B cell (primary cell): ENCODE measurements at regions not wholly inside any gene's neighbourhood (a gene's known extent, or its start where the extent isn't known, plus 50 kb on each side); places are given as distances from the start of the nearest gene placed in this dataset.

Experiments used
- ATAC-seq: fragments of 200-7000 bp; cut with Tn5 transposase; one replicate; pipeline ENCODE4 v1.10.0; 2021; ENCODE audit warnings: low read depth, mild to moderate bottlenecking, moderate number of reproducible peaks, moderate library complexity
- CTCF ChIA-PET: fragments of 350-600 bp; sonication (Branson Sonifier 250); formaldehyde crosslinking; loops from one replicate; lab custom pipeline; 2021; ENCODE audit warnings: antibody characterized with exemption, inconsistent platforms; lab: Charles Lee
- POLR2A ChIA-PET: fragments of 350-600 bp; sonication (Branson Sonifier 250); formaldehyde crosslinking; loops from one replicate; lab custom pipeline; 2021; ENCODE audit warnings: antibody characterized with exemption; lab: Charles Lee
- DNase-seq: peaks from one replicate; pipeline ENCODE4 v3.0.0; 2013
- H2AFZ ChIP-seq: 2 replicates; pipeline ENCODE4 v1.6.1; 2012; ENCODE audit warnings: mild to moderate bottlenecking, low read depth, low read length; ENCODE audit not compliant: insufficient read depth, poor library complexity, severe bottlenecking
- H3K27ac ChIP-seq, 2 donors: 1 replicate in 1 of 2; 2 replicates in 1 of 2; pipeline ENCODE4 v1.5.1; 2012 to 2013; ENCODE audit warnings: low read length in 2 of 2, mild to moderate bottlenecking in 2 of 2, moderate library complexity in 1 of 2
- H3K27me3 ChIP-seq, 4 experiments: fragments of 200-600 bp in 1 of 4; sonication (generic) in 1 of 4; replicated peaks in 1 of 4; 1 replicate in 2 of 4; 2 replicates in 2 of 4; pipeline versions ENCODE4 v1.6.1 to v1.7.0; 2013 to 2016; ENCODE audit warnings: low read length in 3 of 4, mild to moderate bottlenecking in 2 of 4, mixed read lengths in 1 of 4, moderate library complexity in 1 of 4; ENCODE audit not compliant: insufficient read depth in 4 of 4, control insufficient read depth in 3 of 4; ENCODE audit errors: control extremely low read depth in 1 of 4
- H3K36me3 ChIP-seq, 2 experiments: replicated peaks in 1 of 2; 1 replicate in 1 of 2; 2 replicates in 1 of 2; pipeline versions ENCODE4 v1.6.1 to v1.7.1; 2013; ENCODE audit warnings: low read length in 1 of 2; ENCODE audit not compliant: insufficient read depth in 2 of 2, control insufficient read depth in 1 of 2; ENCODE audit errors: control extremely low read depth in 1 of 2, extremely low read depth in 1 of 2
- H3K4me1 ChIP-seq, 2 donors: fragments of 200-600 bp in 1 of 2; sonication (generic) in 1 of 2; 1 replicate in 1 of 2; 2 replicates in 1 of 2; pipeline versions ENCODE4 v1.5.1 to v1.6.1; 2013 to 2017; ENCODE audit warnings: low read length in 2 of 2; ENCODE audit not compliant: control insufficient read depth in 2 of 2, insufficient read depth in 2 of 2
- H3K4me2 ChIP-seq: replicated peaks from 2 replicates; pipeline ENCODE3; 2012; ENCODE audit warnings: mild to moderate bottlenecking, low read depth, low read length; ENCODE audit not compliant: poor library complexity, severe bottlenecking
- H3K4me3 ChIP-seq, 5 experiments: fragments of 200-600 bp in 1 of 5; sonication (generic) in 1 of 5; 1 replicate in 3 of 5; 2 replicates in 2 of 5; pipeline versions ENCODE4 v1.5.1 to v1.7.0; 2011 to 2016; ENCODE audit warnings: low read length in 4 of 5, mild to moderate bottlenecking in 4 of 5, low read depth in 2 of 5, control low read depth in 1 of 5, moderate library complexity in 1 of 5; ENCODE audit not compliant: insufficient read depth in 1 of 5; ENCODE audit errors: control extremely low read depth in 1 of 5, extremely low read depth in 1 of 5
- H3K79me2 ChIP-seq: fragments of 200-600 bp; sonication (generic); one replicate; pipeline ENCODE4 v1.6.0; 2016; ENCODE audit warnings: low read length; ENCODE audit not compliant: control insufficient read depth, insufficient read depth
- H3K9ac ChIP-seq: fragments of 200-600 bp; sonication (generic); 2 replicates; pipeline ENCODE4 v1.6.1; 2017; ENCODE audit warnings: mild to moderate bottlenecking, low read length, moderate library complexity
- H3K9me3 ChIP-seq, 3 donors: one replicate each; pipeline versions ENCODE4 v1.6.1 to v1.7.1; 2013; ENCODE audit warnings: low read length in 2 of 3; ENCODE audit not compliant: control insufficient read depth in 2 of 3, insufficient read depth in 1 of 3; ENCODE audit errors: control extremely low read depth in 1 of 3
- H4K20me1 ChIP-seq: 2 replicates; pipeline ENCODE4 v1.6.0; 2012; ENCODE audit warnings: mild to moderate bottlenecking, low read length; ENCODE audit not compliant: insufficient read depth, control insufficient read depth, poor library complexity, severe bottlenecking
- H3K27ac Mint-ChIP-seq: one replicate; pipeline ENCODE4 v1.8.0; 2021; ENCODE audit warnings: mixed read lengths
- H3K27me3 Mint-ChIP-seq: one replicate; pipeline ENCODE4 v1.8.0; 2021; ENCODE audit warnings: mixed read lengths
- H3K4me1 Mint-ChIP-seq: one replicate; pipeline ENCODE4 v1.8.0; 2021; ENCODE audit warnings: mixed read lengths
- H3K4me3 Mint-ChIP-seq: one replicate; pipeline ENCODE4 v1.8.0; 2021; ENCODE audit warnings: mixed read lengths
- H3K9me3 Mint-ChIP-seq: one replicate; pipeline ENCODE4 v1.8.0; 2022; ENCODE audit warnings: mixed read lengths; ENCODE audit not compliant: insufficient read depth
- EZH2 ChIP-seq: IDR thresholded peaks from 2 replicates; pipeline ENCODE4 v1.6.1; 2012; ENCODE audit warnings: borderline replicate concordance, low read depth, mild to moderate bottlenecking, moderate library complexity, low read length; ENCODE audit not compliant: insufficient read depth, poor library complexity, severe bottlenecking
- WGBS: methylation state at CpG from one replicate; pipeline ENCODE4 v1.1.5; 2013; ENCODE audit warnings: missing lambda C conversion rate; ENCODE audit not compliant: insufficient coverage; 5-methylcytosine and 5-hydroxymethylcytosine counted together
- intact Hi-C: fragments of 100-400 bp; cut with micrococcal nuclease; formaldehyde crosslinking; loops from one replicate; pipeline ENCODE4 v1.10.0; 2022
- TF ChIP-seq, protein P1 (sequence below): fragments of 200-600 bp; IDR thresholded peaks from one replicate; pipeline ENCODE4 v1.8.0; 2022; ENCODE audit warnings: antibody characterized with exemption, mild to moderate bottlenecking

DNA sequence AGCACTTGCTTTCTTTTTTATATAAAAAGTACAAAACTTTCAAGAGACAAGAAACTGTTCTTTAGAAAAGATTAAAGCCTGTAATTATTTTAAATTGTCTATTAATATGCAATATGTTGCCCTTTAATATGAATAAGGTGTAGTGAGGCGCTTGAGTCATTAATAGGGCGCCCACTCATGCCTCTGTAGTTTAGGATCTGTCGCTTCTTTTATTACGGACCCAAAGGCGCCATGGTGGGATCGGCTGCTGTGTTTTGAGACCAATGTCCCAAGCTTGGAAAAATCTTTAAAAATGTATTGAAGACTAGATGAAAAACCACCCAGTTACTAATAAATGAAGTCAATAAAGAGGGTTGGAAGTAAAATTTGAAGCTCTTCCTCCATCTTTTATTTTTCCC, 259.5 kb upstream of the MEIS2 start:
- Histone ChIP-seq H3K27me3 (no peaks in the 10 kb centered on the region), H3K4me2 (no peak overlapping the region), H3K79me2 (no peaks in the 10 kb centered on the region), H3K9me3 (no peaks in the 10 kb centered on the region), H3K36me3 (no peaks in the 10 kb centered on the region), H3K9ac (no peak overlapping the region), H4K20me1 (no peaks in the 10 kb centered on the region), H3K27ac (no peak overlapping the region), H3K4me1 (no peaks in the 10 kb centered on the region), H3K4me3 (no peak overlapping the region), H2AFZ (no peak overlapping the region)
- Mint-ChIP-seq H3K27ac (no peak overlapping the region), H3K27me3 (no peaks in the 10 kb centered on the region), H3K9me3 (peaks cover 2% of the 10 kb centered on the region), H3K4me1 (no peaks in the 10 kb centered on the region), H3K4me3 (no peak overlapping the region)
- DNase-seq (no peak), ATAC-seq (no peak)
- POLR2A ChIA-PET, result no interaction called here
- CTCF ChIA-PET, result no interaction called here
- intact Hi-C loops, result no loop called here
- TF ChIP-seq, protein P1, sequence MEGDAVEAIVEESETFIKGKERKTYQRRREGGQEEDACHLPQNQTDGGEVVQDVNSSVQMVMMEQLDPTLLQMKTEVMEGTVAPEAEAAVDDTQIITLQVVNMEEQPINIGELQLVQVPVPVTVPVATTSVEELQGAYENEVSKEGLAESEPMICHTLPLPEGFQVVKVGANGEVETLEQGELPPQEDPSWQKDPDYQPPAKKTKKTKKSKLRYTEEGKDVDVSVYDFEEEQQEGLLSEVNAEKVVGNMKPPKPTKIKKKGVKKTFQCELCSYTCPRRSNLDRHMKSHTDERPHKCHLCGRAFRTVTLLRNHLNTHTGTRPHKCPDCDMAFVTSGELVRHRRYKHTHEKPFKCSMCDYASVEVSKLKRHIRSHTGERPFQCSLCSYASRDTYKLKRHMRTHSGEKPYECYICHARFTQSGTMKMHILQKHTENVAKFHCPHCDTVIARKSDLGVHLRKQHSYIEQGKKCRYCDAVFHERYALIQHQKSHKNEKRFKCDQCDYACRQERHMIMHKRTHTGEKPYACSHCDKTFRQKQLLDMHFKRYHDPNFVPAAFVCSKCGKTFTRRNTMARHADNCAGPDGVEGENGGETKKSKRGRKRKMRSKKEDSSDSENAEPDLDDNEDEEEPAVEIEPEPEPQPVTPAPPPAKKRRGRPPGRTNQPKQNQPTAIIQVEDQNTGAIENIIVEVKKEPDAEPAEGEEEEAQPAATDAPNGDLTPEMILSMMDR, result no peak
- TF ChIP-seq EZH2, result no peak
- 100% methylated on average over 2 of the region's 6 CpGs for WGBS

DNA sequence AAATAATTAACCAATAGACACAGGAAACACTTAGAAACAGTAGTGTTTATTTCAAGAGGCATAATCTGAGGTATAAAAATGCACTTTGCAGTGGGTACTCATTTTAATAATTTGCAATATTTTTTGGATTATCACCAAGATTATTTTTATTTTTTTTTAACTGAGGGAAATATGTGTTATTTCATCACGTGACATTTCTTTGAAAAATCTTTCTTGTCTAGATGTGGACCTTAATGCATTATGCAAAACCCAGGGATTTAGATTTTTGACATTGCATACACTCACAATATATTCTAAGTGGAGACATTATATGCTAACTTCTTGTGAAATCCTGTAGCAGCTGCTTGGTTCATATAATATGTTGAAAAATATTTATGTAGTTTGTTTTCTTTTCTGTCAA, 260.4 kb upstream of the MEIS2 start:
- Histone ChIP-seq H2AFZ (no peak overlapping the region), H3K27ac (no peak overlapping the region), H4K20me1 (no peaks in the 10 kb centered on the region), H3K9me3 (no peaks in the 10 kb centered on the region), H3K9ac (no peak overlapping the region), H3K4me3 (no peak overlapping the region), H3K4me1 (no peaks in the 10 kb centered on the region), H3K36me3 (no peaks in the 10 kb centered on the region), H3K4me2 (no peak overlapping the region), H3K27me3 (no peaks in the 10 kb centered on the region), H3K79me2 (no peaks in the 10 kb centered on the region)
- H3K27ac Mint-ChIP-seq, result no peak overlapping the region
- H3K4me1 Mint-ChIP-seq, result no peaks in the 10 kb centered on the region
- no peak for ATAC-seq
- ChIA-PET POLR2A (no interaction called here), CTCF (no interaction called here)
- no CpG with 5 or more reads among the region's 1 CpG for WGBS
- TF ChIP-seq EZH2, result no peak
- TF ChIP-seq, protein P1, result no peak
- no peak overlapping the region for H3K4me3 Mint-ChIP-seq
- no peak for DNase-seq
- H3K27me3 Mint-ChIP-seq, result no peaks in the 10 kb centered on the region
- intact Hi-C loops, result no loop called here
- peaks cover 2% of the 10 kb centered on the region for H3K9me3 Mint-ChIP-seq
